ENCODE measurements at regions not wholly inside any gene's neighbourhood (a gene's known extent, or its start where the extent isn't known, plus 50 kb on each side); places are given as distances from the start of the nearest gene placed in this dataset.
"Not testable (repeated sequence)": the region's sequence is repeated elsewhere in the genome, so short reads cannot be mapped to it uniquely, and the experiment has no call there.

- Mint-ChIP-seq H3K27ac (no peak overlapping the region), H3K9me3 (peaks cover 9% of the 10 kb centered on the region), H3K27me3 (no peaks in the 10 kb centered on the region), H3K36me3 (no peaks in the 10 kb centered on the region), H3K4me1 (no peaks in the 10 kb centered on the region), H3K4me3 (no peak overlapping the region)
- ATAC-seq, result no peak
Measured at GRCh38 chr10:131041441-131041840, 270.1 kb downstream of the TCERG1L start.

DNA sequence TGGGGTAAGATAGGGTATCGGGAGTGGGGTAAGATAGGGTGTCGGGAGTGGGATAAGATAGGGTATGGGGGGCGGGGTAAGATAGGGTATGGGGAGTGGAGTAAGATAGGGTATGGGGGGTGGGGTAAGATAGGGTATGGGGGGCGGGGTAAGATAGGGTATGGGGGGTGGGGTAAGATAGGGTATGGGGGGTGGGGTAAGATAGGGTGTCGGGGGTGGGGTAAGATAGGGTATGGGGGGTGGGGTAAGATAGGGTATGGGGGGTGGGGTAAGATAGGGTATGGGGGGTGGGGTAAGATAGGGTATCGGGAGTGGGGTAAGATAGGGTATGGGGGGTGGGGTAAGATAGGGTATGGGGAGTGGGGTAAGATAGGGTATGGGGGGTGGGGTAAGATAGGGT, 269.5 kb downstream of the TCERG1L start:
- not testable (repeated sequence) for H3K27me3 Mint-ChIP-seq, H3K9me3 Mint-ChIP-seq, ATAC-seq, H3K27ac Mint-ChIP-seq, H3K4me1 Mint-ChIP-seq, H3K4me3 Mint-ChIP-seq, H3K36me3 Mint-ChIP-seq
